AG10803 (cell line): ENCODE measurements at regions not wholly inside any gene's neighbourhood (a gene's known extent, or its start where the extent isn't known, plus 50 kb on each side); places are given as distances from the start of the nearest gene placed in this dataset.

Source experiments
- DNase-seq: peaks from one replicate; pipeline ENCODE4 v3.0.0; 2010; ENCODE audit warnings: low read depth
- H3K4me3 ChIP-seq: 2 replicates; pipeline ENCODE4 v1.5.1; 2011; ENCODE audit warnings: mild to moderate bottlenecking, low read length, control low read depth
- TF ChIP-seq, protein P1 (sequence below): conservative IDR thresholded peaks from 2 replicates; pipeline ENCODE4 v1.5.1; 2011; ENCODE audit warnings: mild to moderate bottlenecking, low read length, control low read depth, inconsistent platforms

DNA sequence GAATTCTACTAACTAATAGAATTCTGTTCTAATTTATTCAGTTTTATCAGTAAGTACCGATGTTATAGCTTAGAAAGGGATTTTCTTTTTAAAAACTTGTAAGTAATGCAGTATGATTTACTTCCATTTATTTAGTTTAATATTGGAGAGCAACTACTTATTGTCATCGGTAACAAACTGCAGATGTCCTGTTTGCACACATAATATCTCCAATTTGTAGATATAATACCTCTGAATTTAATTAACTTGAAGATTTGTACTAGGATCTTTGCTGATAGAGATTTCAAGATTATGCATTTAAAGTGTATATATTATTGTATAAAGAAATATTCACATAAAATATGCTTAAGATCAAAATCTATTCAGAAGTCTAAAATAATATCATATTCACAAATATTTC lies 356.7 kb downstream of the PCDH17 start:
- no peak overlapping the region for H3K4me3 ChIP-seq
- DNase-seq = no peak
- TF ChIP-seq, protein P1, sequence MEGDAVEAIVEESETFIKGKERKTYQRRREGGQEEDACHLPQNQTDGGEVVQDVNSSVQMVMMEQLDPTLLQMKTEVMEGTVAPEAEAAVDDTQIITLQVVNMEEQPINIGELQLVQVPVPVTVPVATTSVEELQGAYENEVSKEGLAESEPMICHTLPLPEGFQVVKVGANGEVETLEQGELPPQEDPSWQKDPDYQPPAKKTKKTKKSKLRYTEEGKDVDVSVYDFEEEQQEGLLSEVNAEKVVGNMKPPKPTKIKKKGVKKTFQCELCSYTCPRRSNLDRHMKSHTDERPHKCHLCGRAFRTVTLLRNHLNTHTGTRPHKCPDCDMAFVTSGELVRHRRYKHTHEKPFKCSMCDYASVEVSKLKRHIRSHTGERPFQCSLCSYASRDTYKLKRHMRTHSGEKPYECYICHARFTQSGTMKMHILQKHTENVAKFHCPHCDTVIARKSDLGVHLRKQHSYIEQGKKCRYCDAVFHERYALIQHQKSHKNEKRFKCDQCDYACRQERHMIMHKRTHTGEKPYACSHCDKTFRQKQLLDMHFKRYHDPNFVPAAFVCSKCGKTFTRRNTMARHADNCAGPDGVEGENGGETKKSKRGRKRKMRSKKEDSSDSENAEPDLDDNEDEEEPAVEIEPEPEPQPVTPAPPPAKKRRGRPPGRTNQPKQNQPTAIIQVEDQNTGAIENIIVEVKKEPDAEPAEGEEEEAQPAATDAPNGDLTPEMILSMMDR = no peak

DNA sequence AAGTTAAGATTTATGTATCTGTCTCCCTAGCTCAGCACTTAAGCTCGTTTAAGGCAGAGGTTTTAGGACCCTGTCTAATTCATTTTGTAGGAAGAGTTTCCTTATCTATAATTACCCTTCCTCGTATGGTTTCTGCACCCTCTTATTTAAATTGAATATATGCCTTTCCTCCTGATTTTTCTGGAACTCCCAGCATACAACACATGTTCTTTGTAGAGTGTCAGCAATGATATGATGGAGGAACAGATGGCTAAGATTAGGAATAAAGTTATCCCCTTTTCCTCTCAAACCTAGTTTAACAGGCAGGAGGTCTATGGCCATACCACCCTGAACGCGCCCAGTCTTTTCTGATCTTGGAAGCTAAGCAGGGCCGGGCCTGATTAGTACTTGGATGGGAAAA lies 359.5 kb downstream of the PCDH17 start:
- TF ChIP-seq, protein P1 = no peak
- H3K4me3 ChIP-seq = no peak overlapping the region

DNA sequence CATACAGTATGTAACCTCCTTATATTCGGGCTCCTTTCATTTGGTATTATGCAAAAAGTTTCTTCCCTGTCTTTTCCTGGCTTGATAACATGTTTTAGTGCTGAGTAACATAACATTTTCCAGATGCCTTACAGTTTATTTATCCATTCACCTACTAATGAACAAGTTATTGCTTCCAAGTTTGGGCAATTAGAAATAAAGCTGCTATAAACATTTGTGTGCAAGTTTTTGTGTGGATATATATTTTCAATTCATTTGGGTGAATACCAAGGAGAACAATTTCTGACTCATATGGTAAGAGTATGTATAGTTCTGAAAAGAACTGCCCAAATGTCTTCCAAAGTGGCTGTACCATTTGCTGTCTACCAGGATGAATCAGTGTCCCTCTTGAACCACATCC lies 360.9 kb downstream of the PCDH17 start:
- no peak overlapping the region for H3K4me3 ChIP-seq
- no peak for DNase-seq
- TF ChIP-seq, protein P1 = no peak

More for the DNA sequence above, 359.5 kb downstream of the PCDH17 start:
- no peak for DNase-seq

DNA sequence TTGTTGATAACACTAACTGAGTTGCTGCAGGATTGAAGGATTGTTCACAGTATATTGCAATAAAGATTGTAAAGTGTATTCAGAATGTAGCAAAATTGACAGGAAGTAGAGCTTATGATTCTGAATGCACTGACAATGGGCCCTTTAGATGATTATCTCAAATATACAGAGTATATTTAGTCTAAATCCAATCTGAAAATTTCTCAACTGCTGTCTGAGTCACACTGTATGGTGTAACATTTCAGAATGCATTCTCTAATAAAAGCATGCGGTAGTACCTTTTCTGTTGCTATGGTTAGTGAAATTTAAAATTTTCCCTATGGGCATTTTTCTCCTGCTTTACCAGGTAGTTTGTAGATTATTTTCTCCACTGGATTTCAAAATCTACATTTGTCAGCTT lies 365.2 kb downstream of the PCDH17 start:
- no peak for DNase-seq
- TF ChIP-seq, protein P1 = no peak
- no peak overlapping the region for H3K4me3 ChIP-seq

DNA sequence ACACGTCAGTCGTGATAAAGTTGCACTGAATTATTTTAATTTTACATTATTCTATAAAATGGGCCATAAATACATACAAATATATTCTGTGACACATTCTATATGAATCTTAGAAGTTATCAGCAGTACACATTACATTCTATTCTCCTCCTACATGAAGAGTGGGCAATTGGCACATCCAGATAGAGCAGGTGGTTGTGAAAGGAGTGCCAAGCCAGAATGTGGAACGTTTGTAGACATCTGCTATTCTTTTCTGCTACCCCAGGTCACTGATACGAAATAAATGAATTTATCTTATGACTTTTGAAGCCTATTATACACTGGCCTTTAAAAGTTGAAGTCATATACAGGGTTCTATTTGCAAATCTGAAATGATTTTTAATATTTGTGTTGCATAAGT lies 373.2 kb downstream of the PCDH17 start:
- H3K4me3 ChIP-seq = no peak overlapping the region
- TF ChIP-seq, protein P1 = no peak
- no peak for DNase-seq

DNA sequence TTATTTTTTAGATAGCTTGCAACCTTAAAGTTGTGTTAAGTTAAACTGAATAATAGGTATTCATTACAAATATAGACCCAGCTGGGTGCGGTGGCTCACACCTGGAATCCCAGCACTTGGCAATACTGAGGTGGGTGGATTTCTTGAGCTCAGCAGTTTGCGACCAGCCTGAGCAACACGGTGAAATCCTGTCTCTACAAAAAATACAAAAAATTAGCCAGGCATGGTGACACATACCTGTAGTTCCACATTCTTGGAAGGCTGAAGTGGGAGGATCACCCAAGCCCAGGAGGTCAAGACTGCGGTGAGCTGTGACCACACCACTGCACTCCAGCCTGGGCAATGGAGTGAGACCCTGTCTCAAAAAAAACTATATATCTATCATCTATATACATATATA lies 386.5 kb downstream of the PCDH17 start:
- TF ChIP-seq, protein P1 = no peak
- H3K4me3 ChIP-seq = no peak overlapping the region
- DNase-seq = no peak

DNA sequence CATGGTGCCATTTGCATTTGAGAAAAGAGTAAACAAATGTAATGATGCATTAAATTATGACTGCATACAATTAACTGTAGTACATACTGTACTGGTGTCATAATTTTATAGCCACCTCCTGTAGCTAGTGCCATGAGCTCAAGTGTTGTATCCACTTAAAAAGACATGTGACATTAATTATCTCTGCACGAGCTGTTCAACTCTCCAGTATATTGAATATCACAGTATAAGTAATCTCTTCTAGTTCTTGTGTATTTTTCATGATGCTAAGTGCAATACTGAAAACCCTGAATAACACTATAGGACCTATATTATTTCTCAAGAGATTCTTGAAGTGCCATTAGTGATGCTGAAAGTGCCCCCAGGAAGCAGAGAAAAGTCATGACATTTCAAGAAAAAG lies 387.3 kb downstream of the PCDH17 start:
- TF ChIP-seq, protein P1 = no peak
- no peak for DNase-seq
- H3K4me3 ChIP-seq = no peak overlapping the region
